ENCODE measurements at regions not wholly inside any gene's neighbourhood (a gene's known extent, or its start where the extent isn't known, plus 50 kb on each side); places are given as distances from the start of the nearest gene placed in this dataset.

DNA sequence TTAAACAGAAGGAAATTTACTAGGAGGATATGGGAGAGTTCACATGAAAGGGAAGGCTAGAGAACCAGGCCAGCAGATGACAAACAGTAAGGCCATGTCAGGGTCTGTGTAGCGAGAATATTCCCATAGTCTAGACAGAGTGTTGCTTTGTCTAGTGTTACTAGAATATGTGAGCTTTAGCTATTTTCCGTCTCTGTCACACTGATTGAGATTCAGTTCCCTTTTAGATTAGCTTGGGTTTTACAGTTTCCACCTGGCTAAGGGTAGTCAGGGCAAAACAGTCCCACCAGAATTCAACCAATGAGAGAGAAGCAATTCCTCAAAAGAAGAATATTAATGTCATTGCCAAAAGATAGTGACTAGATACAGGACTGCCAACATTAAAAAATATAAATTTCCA is 82.8 kb upstream of the MDM1 start:
- ATAC-seq, result no peak

DNA sequence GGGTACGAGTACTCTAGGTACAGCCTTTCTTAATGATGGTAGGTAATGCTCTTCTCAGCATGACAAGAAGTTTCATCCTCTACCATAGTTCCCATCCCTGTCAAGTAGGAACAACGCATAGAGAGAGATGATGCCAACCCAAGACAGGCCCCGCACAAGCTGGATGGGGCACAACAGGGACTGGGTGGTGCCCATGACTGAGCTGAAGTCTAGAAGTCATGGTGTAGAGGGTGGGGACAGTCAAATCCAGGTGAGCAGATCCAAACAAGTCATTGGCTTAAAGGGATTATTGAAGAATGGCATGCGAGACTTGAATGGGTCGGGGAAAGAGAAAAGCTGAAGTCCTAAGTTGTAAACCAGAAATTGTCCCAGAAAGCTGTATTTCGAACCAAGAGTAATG is 84.2 kb upstream of the MDM1 start:
- ATAC-seq (no peak), DNase-seq (ENCODE audit: low spot score) (no peak)
- no peaks in the 10 kb centered on the region for H3K36me3 Mint-ChIP-seq
- no peaks in the 10 kb centered on the region for H3K27me3 Mint-ChIP-seq (ENCODE audit: low read depth)
- H3K9me3 Mint-ChIP-seq, result peaks cover 11% of the 10 kb centered on the region; the same call in 1 of the 2 replicates
- POLR2A ChIA-PET, result no interaction called here
- no peak overlapping the region for H3K27ac Mint-ChIP-seq
- no peak overlapping the region for H3K4me3 Mint-ChIP-seq
- H3K4me1 Mint-ChIP-seq, result peaks cover 6% of the 10 kb centered on the region
- CTCF ChIA-PET, result no interaction called here
- TF ChIP-seq ZNF121 (CRISPR knock-in tag; IDR thresholded peaks at IDR 0.05) (no peak), ZNF219 (CRISPR knock-in tag; IDR thresholded peaks at IDR 0.05; ENCODE audit: borderline replicate concordance) (no peak), EMX1 (CRISPR knock-in tag; IDR thresholded peaks at IDR 0.05) (no peak), FOXP1 (CRISPR knock-in tag; IDR thresholded peaks at IDR 0.05; ENCODE audit: borderline replicate concordance) (no peak), FOXK1 (CRISPR knock-in tag; IDR thresholded peaks at IDR 0.05) (no peak)
- TF ChIP-seq, protein P1, sequence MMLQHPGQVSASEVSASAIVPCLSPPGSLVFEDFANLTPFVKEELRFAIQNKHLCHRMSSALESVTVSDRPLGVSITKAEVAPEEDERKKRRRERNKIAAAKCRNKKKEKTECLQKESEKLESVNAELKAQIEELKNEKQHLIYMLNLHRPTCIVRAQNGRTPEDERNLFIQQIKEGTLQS (CRISPR knock-in tag; conservative IDR thresholded peaks at IDR 0.05), result no peak
- TF ChIP-seq, protein P2, sequence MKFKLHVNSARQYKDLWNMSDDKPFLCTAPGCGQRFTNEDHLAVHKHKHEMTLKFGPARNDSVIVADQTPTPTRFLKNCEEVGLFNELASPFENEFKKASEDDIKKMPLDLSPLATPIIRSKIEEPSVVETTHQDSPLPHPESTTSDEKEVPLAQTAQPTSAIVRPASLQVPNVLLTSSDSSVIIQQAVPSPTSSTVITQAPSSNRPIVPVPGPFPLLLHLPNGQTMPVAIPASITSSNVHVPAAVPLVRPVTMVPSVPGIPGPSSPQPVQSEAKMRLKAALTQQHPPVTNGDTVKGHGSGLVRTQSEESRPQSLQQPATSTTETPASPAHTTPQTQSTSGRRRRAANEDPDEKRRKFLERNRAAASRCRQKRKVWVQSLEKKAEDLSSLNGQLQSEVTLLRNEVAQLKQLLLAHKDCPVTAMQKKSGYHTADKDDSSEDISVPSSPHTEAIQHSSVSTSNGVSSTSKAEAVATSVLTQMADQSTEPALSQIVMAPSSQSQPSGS (CRISPR knock-in tag; IDR thresholded peaks at IDR 0.05; ENCODE audit: borderline replicate concordance, low read depth), result no peak
- TF ChIP-seq, protein P3, sequence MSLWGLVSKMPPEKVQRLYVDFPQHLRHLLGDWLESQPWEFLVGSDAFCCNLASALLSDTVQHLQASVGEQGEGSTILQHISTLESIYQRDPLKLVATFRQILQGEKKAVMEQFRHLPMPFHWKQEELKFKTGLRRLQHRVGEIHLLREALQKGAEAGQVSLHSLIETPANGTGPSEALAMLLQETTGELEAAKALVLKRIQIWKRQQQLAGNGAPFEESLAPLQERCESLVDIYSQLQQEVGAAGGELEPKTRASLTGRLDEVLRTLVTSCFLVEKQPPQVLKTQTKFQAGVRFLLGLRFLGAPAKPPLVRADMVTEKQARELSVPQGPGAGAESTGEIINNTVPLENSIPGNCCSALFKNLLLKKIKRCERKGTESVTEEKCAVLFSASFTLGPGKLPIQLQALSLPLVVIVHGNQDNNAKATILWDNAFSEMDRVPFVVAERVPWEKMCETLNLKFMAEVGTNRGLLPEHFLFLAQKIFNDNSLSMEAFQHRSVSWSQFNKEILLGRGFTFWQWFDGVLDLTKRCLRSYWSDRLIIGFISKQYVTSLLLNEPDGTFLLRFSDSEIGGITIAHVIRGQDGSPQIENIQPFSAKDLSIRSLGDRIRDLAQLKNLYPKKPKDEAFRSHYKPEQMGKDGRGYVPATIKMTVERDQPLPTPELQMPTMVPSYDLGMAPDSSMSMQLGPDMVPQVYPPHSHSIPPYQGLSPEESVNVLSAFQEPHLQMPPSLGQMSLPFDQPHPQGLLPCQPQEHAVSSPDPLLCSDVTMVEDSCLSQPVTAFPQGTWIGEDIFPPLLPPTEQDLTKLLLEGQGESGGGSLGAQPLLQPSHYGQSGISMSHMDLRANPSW (CRISPR knock-in tag; conservative IDR thresholded peaks at IDR 0.05; ENCODE audit: low read depth), result no peak

More for the DNA sequence above, 82.8 kb upstream of the MDM1 start:
- no peak for DNase-seq (ENCODE audit: low spot score)
- Mint-ChIP-seq H3K27ac (no peak overlapping the region), H3K27me3 (ENCODE audit: low read depth) (no peaks in the 10 kb centered on the region), H3K9me3 (peaks cover 11% of the 10 kb centered on the region; the same call in 1 of the 2 replicates), H3K4me3 (no peak overlapping the region), H3K4me1 (no peaks in the 10 kb centered on the region), H3K36me3 (no peaks in the 10 kb centered on the region)
- TF ChIP-seq, protein P4, sequence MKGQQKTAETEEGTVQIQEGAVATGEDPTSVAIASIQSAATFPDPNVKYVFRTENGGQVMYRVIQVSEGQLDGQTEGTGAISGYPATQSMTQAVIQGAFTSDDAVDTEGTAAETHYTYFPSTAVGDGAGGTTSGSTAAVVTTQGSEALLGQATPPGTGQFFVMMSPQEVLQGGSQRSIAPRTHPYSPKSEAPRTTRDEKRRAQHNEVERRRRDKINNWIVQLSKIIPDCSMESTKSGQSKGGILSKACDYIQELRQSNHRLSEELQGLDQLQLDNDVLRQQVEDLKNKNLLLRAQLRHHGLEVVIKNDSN (CRISPR knock-in tag; IDR thresholded peaks at IDR 0.05), result no peak
- TF ChIP-seq SP1 (CRISPR knock-in tag; conservative IDR thresholded peaks at IDR 0.05) (no peak), FOXJ3 (CRISPR knock-in tag; IDR thresholded peaks at IDR 0.05; ENCODE audit: borderline replicate concordance) (no peak), MYBL2 (CRISPR knock-in tag; IDR thresholded peaks at IDR 0.05) (no peak), FOXP1 (CRISPR knock-in tag; IDR thresholded peaks at IDR 0.05; ENCODE audit: borderline replicate concordance) (no peak), IRF2 (CRISPR knock-in tag; IDR thresholded peaks at IDR 0.05; ENCODE audit: borderline replicate concordance, low read depth) (no peak), FOXK1 (CRISPR knock-in tag; IDR thresholded peaks at IDR 0.05) (no peak), ATF1 (CRISPR knock-in tag; IDR thresholded peaks at IDR 0.05) (no peak), RORB (CRISPR knock-in tag; IDR thresholded peaks at IDR 0.05) (no peak), ZNF263 (CRISPR knock-in tag; IDR thresholded peaks at IDR 0.05; ENCODE audit: low read depth) (no peak), OVOL2 (CRISPR knock-in tag; IDR thresholded peaks at IDR 0.05; ENCODE audit: borderline replicate concordance) (no peak)
- TF ChIP-seq, protein P5, sequence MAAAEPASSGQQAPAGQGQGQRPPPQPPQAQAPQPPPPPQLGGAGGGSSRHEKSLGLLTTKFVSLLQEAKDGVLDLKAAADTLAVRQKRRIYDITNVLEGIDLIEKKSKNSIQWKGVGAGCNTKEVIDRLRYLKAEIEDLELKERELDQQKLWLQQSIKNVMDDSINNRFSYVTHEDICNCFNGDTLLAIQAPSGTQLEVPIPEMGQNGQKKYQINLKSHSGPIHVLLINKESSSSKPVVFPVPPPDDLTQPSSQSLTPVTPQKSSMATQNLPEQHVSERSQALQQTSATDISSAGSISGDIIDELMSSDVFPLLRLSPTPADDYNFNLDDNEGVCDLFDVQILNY (CRISPR knock-in tag; IDR thresholded peaks at IDR 0.05), result no peak
- TF ChIP-seq, protein P6, sequence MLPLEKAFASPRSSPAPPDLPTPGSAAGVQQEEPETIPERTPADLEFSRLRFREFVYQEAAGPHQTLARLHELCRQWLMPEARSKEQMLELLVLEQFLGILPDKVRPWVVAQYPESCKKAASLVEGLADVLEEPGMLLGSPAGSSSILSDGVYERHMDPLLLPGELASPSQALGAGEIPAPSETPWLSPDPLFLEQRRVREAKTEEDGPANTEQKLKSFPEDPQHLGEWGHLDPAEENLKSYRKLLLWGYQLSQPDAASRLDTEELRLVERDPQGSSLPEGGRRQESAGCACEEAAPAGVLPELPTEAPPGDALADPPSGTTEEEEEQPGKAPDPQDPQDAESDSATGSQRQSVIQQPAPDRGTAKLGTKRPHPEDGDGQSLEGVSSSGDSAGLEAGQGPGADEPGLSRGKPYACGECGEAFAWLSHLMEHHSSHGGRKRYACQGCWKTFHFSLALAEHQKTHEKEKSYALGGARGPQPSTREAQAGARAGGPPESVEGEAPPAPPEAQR (CRISPR knock-in tag; IDR thresholded peaks at IDR 0.05), result no peak
- TF ChIP-seq, protein P7, sequence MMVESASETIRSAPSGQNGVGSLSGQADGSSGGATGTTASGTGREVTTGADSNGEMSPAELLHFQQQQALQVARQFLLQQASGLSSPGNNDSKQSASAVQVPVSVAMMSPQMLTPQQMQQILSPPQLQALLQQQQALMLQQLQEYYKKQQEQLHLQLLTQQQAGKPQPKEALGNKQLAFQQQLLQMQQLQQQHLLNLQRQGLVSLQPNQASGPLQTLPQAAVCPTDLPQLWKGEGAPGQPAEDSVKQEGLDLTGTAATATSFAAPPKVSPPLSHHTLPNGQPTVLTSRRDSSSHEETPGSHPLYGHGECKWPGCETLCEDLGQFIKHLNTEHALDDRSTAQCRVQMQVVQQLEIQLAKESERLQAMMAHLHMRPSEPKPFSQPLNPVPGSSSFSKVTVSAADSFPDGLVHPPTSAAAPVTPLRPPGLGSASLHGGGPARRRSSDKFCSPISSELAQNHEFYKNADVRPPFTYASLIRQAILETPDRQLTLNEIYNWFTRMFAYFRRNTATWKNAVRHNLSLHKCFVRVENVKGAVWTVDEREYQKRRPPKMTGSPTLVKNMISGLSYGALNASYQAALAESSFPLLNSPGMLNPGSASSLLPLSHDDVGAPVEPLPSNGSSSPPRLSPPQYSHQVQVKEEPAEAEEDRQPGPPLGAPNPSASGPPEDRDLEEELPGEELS (CRISPR knock-in tag; IDR thresholded peaks at IDR 0.05), result no peak
- TF ChIP-seq, protein P8, sequence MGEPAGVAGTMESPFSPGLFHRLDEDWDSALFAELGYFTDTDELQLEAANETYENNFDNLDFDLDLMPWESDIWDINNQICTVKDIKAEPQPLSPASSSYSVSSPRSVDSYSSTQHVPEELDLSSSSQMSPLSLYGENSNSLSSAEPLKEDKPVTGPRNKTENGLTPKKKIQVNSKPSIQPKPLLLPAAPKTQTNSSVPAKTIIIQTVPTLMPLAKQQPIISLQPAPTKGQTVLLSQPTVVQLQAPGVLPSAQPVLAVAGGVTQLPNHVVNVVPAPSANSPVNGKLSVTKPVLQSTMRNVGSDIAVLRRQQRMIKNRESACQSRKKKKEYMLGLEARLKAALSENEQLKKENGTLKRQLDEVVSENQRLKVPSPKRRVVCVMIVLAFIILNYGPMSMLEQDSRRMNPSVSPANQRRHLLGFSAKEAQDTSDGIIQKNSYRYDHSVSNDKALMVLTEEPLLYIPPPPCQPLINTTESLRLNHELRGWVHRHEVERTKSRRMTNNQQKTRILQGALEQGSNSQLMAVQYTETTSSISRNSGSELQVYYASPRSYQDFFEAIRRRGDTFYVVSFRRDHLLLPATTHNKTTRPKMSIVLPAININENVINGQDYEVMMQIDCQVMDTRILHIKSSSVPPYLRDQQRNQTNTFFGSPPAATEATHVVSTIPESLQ (CRISPR knock-in tag; IDR thresholded peaks at IDR 0.05), result no peak
- TF ChIP-seq, protein P9, sequence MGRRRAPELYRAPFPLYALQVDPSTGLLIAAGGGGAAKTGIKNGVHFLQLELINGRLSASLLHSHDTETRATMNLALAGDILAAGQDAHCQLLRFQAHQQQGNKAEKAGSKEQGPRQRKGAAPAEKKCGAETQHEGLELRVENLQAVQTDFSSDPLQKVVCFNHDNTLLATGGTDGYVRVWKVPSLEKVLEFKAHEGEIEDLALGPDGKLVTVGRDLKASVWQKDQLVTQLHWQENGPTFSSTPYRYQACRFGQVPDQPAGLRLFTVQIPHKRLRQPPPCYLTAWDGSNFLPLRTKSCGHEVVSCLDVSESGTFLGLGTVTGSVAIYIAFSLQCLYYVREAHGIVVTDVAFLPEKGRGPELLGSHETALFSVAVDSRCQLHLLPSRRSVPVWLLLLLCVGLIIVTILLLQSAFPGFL (CRISPR knock-in tag; IDR thresholded peaks at IDR 0.05; ENCODE audit: borderline replicate concordance), result no peak
- TF ChIP-seq, protein P10, sequence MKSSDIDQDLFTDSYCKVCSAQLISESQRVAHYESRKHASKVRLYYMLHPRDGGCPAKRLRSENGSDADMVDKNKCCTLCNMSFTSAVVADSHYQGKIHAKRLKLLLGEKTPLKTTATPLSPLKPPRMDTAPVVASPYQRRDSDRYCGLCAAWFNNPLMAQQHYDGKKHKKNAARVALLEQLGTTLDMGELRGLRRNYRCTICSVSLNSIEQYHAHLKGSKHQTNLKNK (CRISPR knock-in tag; IDR thresholded peaks at IDR 0.05), result no peak
- POLR2A ChIA-PET, result interaction anchor here (0.6 kb wide), 1 partner anchor 117 kb away, joined by 3 read pairs; no protein-coding TSS in a partner anchor
- CTCF ChIA-PET, result no interaction called here
